CD4-positive, alpha-beta T cell (primary cell): ENCODE measurements at regions not wholly inside any gene's neighbourhood (a gene's known extent, or its start where the extent isn't known, plus 50 kb on each side); places are given as distances from the start of the nearest gene placed in this dataset.

Experiments
- ATAC-seq: fragments of 200-7000 bp; cut with Tn5 transposase; one replicate; pipeline ENCODE4 v1.10.0; 2022; ENCODE audit warnings: mild to moderate bottlenecking; ENCODE audit not compliant: poor library complexity
- CTCF ChIA-PET: fragments of 350-600 bp; sonication (Branson Sonifier 250); formaldehyde crosslinking; loops from one replicate; lab custom pipeline; 2021; ENCODE audit warnings: antibody characterized with exemption, inconsistent platforms; lab: Charles Lee
- POLR2A ChIA-PET: fragments of 350-600 bp; sonication (Branson Sonifier 250); formaldehyde crosslinking; loops from one replicate; lab custom pipeline; 2021; ENCODE audit warnings: antibody characterized with exemption, inconsistent platforms; lab: Charles Lee
- DNase-seq, 14 experiments: peaks; one replicate each; pipeline ENCODE4 v3.0.0-alpha.2; 2013 to 2020; ENCODE audit warnings: mixed read lengths in 2 of 14
- H3K27ac ChIP-seq, 2 donors: one replicate each; pipeline versions ENCODE4 v1.5.1 to v1.7.0; 2013; ENCODE audit warnings: low read length in 2 of 2, low read depth in 1 of 2, mild to moderate bottlenecking in 1 of 2
- H3K27me3 ChIP-seq, 2 experiments: 1 replicate in 1 of 2; 2 replicates in 1 of 2; pipeline versions ENCODE4 v1.6.1 to v1.7.0; 2013; ENCODE audit warnings: low read length in 2 of 2, control low read depth in 1 of 2, mild to moderate bottlenecking in 1 of 2, moderate library complexity in 1 of 2; ENCODE audit not compliant: insufficient read depth in 2 of 2, control insufficient read depth in 1 of 2
- H3K36me3 ChIP-seq: one replicate; pipeline ENCODE4 v1.6.1; 2013; ENCODE audit warnings: low read length, control low read depth; ENCODE audit not compliant: insufficient read depth
- H3K4me1 ChIP-seq: one replicate; pipeline ENCODE4 v1.6.1; 2013; ENCODE audit warnings: low read length, control low read depth; ENCODE audit not compliant: insufficient read depth
- H3K4me3 ChIP-seq: one replicate; pipeline ENCODE4 v1.5.1; 2013; ENCODE audit warnings: mild to moderate bottlenecking, low read length, moderate library complexity
- H3K9me3 ChIP-seq, 2 experiments: 1 replicate in 1 of 2; 2 replicates in 1 of 2; pipeline versions ENCODE4 v1.6.1 to v1.7.0; 2013; ENCODE audit warnings: low read length in 2 of 2, mild to moderate bottlenecking in 2 of 2, control low read depth in 1 of 2, moderate library complexity in 1 of 2; ENCODE audit not compliant: control insufficient read depth in 1 of 2, insufficient read depth in 1 of 2
- H3K27ac Mint-ChIP-seq: one replicate; pipeline ENCODE4 v1.8.0; 2020; ENCODE audit warnings: mixed read lengths
- H3K27me3 Mint-ChIP-seq: one replicate; pipeline ENCODE4 v1.8.0; 2021; ENCODE audit warnings: mixed read lengths
- H3K36me3 Mint-ChIP-seq: one replicate; pipeline ENCODE4 v1.8.0; 2021; ENCODE audit warnings: low read depth, mixed read lengths
- H3K4me1 Mint-ChIP-seq: one replicate; pipeline ENCODE4 v1.8.0; 2021; ENCODE audit warnings: low read depth, mixed read lengths
- H3K4me3 Mint-ChIP-seq: one replicate; pipeline ENCODE4 v1.8.0; 2020; ENCODE audit warnings: mild to moderate bottlenecking, mixed read lengths
- H3K9me3 Mint-ChIP-seq: one replicate; pipeline ENCODE4 v1.8.0; 2020; ENCODE audit warnings: mixed read lengths
- CTCF ChIP-seq: fragments of 200-600 bp; IDR thresholded peaks from one replicate; pipeline ENCODE4 v1.8.0; 2022; ENCODE audit warnings: antibody characterized with exemption, mild to moderate bottlenecking
- intact Hi-C, 2 experiments: fragments of 100-400 bp; cut with DNase I in 1 of 2; cut with micrococcal nuclease in 1 of 2; formaldehyde crosslinking; loops; one replicate each; pipeline versions ENCODE4 v1.15.1 to v1.9.0; 2023 to 2025; cut with DNase I, micrococcal nuclease

- DNase-seq (no peak), ATAC-seq (no peak)
- Histone ChIP-seq H3K4me3 (no peak overlapping the region), H3K9me3 (no peaks in the 10 kb centered on the region), H3K4me1 (no peaks in the 10 kb centered on the region), H3K36me3 (no peaks in the 10 kb centered on the region), H3K27me3 (no peaks in the 10 kb centered on the region), H3K27ac (no peak overlapping the region)
- Mint-ChIP-seq H3K4me3 (no peak overlapping the region), H3K9me3 (no peaks in the 10 kb centered on the region), H3K36me3 (no peaks in the 10 kb centered on the region), H3K4me1 (no peaks in the 10 kb centered on the region), H3K27me3 (no peaks in the 10 kb centered on the region), H3K27ac (no peak overlapping the region)
- intact Hi-C loops, result no loop called here
- POLR2A ChIA-PET, result no interaction called here
- CTCF ChIA-PET, result no interaction called here
- TF ChIP-seq CTCF, result no peak
These were observed 456.2 kb downstream of the TBL1XR1 start for GRCh38 chr3:176740906-176741663.

- Mint-ChIP-seq H3K36me3 (no peaks in the 10 kb centered on the region), H3K27me3 (no peaks in the 10 kb centered on the region), H3K27ac (no peak overlapping the region), H3K4me3 (no peak overlapping the region), H3K9me3 (peaks cover 2% of the 10 kb centered on the region), H3K4me1 (no peaks in the 10 kb centered on the region)
- ATAC-seq, result no peak
- TF ChIP-seq CTCF, result no peak
- DNase-seq, result no peak
- no peaks in the 10 kb centered on the region for H3K27me3 ChIP-seq
- intact Hi-C loops, result no loop called here
- H3K4me1 ChIP-seq, result no peaks in the 10 kb centered on the region
- CTCF ChIA-PET, result no interaction called here
- no peaks in the 10 kb centered on the region for H3K36me3 ChIP-seq
- no peaks in the 10 kb centered on the region for H3K9me3 ChIP-seq
- no peak overlapping the region for H3K4me3 ChIP-seq
- H3K27ac ChIP-seq, result no peak overlapping the region
- POLR2A ChIA-PET, result no interaction called here
These were observed 458.1 kb downstream of the TBL1XR1 start for GRCh38 chr3:176739159-176739558.

DNA sequence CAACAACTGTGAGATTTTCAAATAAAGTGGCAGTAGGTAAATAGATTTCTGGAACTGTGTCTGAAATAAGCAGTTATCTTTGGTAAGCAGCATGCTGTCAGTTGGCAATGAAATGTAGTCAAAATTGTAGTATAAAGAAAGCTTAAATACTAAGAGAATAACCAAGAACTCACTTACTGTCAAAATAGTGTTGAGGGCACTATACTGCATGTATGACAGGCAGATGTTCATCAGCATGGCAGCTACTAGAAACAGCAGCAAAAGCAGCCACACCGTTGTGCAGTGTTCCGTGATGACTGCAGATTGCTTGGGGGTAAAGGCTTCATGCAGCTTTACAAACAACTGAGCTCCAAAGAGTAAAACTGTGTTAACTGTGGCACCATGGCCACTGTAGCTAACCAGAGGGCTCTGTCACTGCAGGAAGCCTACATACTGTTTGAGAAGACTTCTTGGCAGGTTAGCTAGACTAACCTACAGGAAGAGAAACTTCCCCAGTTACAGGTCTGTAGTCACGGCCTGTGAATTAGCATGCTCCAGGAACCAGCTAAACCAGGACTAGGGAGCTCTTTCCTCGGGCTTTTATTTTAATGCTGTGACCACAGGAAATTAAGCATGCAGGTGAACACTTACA, 459.7 kb downstream of the TBL1XR1 start:
- Histone ChIP-seq H3K27ac (no peak overlapping the region), H3K36me3 (no peaks in the 10 kb centered on the region), H3K4me3 (no peak overlapping the region), H3K9me3 (no peaks in the 10 kb centered on the region), H3K27me3 (no peaks in the 10 kb centered on the region), H3K4me1 (no peaks in the 10 kb centered on the region)
- intact Hi-C loops, result no loop called here
- CTCF ChIA-PET, result no interaction called here
- ATAC-seq, result no peak
- Mint-ChIP-seq H3K4me3 (no peak overlapping the region), H3K27me3 (no peaks in the 10 kb centered on the region), H3K36me3 (no peaks in the 10 kb centered on the region), H3K4me1 (no peaks in the 10 kb centered on the region), H3K9me3 (peaks cover 2% of the 10 kb centered on the region), H3K27ac (no peak overlapping the region)
- no peak for DNase-seq
- POLR2A ChIA-PET, result no interaction called here
- TF ChIP-seq CTCF, result no peak
